ENCODE measurements at regions not wholly inside any gene's neighbourhood (a gene's known extent, or its start where the extent isn't known, plus 50 kb on each side); places are given as distances from the start of the nearest gene placed in this dataset.

DNA sequence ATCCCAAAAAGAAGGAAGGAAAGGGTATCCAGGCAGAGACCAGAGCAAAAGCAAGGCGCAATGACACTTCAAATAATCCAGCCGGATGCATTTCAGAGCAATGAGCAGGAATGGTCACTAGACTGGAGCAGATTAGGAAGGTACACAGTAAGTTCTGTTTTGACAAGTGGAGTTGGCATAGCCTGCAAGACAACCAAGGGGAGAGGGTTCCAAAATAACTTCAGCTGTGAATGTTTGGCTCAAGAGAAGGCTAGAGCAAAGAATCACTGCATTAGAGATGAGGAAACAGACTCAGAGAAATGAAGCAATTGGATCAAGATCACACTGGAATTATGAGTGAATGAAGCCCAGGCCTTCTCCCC lies 90.0 kb upstream of the EGFL6 start:
- no peaks in the 10 kb centered on the region for H3K9me3 ChIP-seq
- intact Hi-C loops (cut with DNase I): no loop called here
- no peak overlapping the region for H3K27ac ChIP-seq
- no peaks in the 10 kb centered on the region for H3K4me1 ChIP-seq
- H3K27me3 ChIP-seq: no peaks in the 10 kb centered on the region
- TF ChIP-seq POLR2A (IDR thresholded peaks at IDR 0.05): no peak
- TF ChIP-seq, protein P1, sequence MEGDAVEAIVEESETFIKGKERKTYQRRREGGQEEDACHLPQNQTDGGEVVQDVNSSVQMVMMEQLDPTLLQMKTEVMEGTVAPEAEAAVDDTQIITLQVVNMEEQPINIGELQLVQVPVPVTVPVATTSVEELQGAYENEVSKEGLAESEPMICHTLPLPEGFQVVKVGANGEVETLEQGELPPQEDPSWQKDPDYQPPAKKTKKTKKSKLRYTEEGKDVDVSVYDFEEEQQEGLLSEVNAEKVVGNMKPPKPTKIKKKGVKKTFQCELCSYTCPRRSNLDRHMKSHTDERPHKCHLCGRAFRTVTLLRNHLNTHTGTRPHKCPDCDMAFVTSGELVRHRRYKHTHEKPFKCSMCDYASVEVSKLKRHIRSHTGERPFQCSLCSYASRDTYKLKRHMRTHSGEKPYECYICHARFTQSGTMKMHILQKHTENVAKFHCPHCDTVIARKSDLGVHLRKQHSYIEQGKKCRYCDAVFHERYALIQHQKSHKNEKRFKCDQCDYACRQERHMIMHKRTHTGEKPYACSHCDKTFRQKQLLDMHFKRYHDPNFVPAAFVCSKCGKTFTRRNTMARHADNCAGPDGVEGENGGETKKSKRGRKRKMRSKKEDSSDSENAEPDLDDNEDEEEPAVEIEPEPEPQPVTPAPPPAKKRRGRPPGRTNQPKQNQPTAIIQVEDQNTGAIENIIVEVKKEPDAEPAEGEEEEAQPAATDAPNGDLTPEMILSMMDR (IDR thresholded peaks at IDR 0.05): no peak
- TF ChIP-seq POLR2AphosphoS5 (IDR thresholded peaks at IDR 0.05; ENCODE audit: insufficient read depth in 1 of 2, low read depth in 1 of 2): no peak
- H3K4me3 ChIP-seq: no peak overlapping the region
- DNase-seq (ENCODE audit: extremely low spot score in 2 of 2): no peak
- no peaks in the 10 kb centered on the region for H3K36me3 ChIP-seq

DNA sequence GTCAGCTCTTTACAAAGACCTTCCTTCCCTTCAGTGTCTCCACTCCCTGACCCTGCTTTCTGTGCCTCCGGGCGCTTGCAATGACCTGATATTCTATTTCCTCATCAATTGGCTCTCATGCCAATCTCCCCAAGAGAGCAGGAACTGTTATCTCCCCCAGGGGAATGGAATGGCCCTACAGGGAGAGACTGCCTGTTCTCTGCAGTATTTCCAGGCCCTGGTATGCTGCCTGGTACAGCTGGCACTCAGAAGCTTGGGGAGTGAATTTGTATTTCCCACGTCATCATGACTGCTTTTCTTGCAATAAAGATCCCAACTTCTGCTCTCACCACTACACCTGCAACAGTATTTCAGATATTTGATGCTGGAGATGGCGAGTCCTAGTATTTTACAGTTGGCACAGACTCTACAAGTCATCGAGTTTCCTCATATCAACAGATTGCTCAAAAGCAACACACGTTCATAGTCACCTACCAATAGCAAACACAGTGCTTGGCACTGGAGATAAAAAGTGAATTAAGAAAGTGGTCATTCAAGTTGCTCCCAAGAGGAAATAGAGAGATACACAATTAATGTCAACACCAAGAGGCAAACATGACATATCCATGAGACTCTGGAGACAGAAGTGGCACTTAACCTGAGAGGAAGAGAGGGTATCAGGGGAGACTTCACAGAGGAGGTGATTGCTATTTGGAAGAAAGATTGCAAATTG lies 90.5 kb upstream of the EGFL6 start:
- H3K27ac ChIP-seq: no peak overlapping the region

DNA sequence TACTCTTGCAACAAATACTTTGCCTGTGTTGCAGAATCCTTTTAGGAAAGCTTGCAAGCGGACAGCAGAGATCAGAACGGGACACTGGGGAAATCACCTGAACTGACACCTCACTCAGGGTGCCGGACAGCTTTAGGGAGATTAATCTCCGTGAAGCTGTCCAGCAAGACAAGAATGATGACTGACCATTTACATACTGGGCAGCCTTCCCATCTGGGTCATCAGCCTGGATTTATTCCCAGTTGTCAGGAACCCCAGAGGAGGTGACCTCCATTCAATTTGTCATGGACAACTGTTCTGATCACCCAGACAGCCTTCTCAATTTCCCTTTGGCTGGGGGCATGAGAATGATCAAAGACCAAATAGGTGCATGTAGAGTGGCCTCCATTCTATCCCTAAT lies 93.0 kb upstream of the EGFL6 start:
- Histone ChIP-seq H3K36me3 (no peaks in the 10 kb centered on the region), H3K4me1 (no peaks in the 10 kb centered on the region), H3K27me3 (no peaks in the 10 kb centered on the region), H3K9me3 (no peaks in the 10 kb centered on the region), H3K4me3 (no peak overlapping the region), H3K27ac (no peak overlapping the region)
- no peak for TF ChIP-seq POLR2A (IDR thresholded peaks at IDR 0.05)
- TF ChIP-seq, protein P1 (IDR thresholded peaks at IDR 0.05): no peak
- TF ChIP-seq POLR2AphosphoS5 (IDR thresholded peaks at IDR 0.05; ENCODE audit: insufficient read depth in 1 of 2, low read depth in 1 of 2): no peak
- DNase-seq (ENCODE audit: extremely low spot score in 2 of 2): no peak
- intact Hi-C loops (cut with DNase I): no loop called here

More for the DNA sequence above, 90.5 kb upstream of the EGFL6 start:
- Histone ChIP-seq H3K4me1 (no peaks in the 10 kb centered on the region), H3K27me3 (no peaks in the 10 kb centered on the region), H3K4me3 (no peak overlapping the region), H3K36me3 (no peaks in the 10 kb centered on the region), H3K9me3 (no peaks in the 10 kb centered on the region)
- intact Hi-C loops (cut with DNase I): no loop called here
- DNase-seq (ENCODE audit: extremely low spot score in 2 of 2): no peak
- TF ChIP-seq, protein P1 (IDR thresholded peaks at IDR 0.05): no peak
- TF ChIP-seq POLR2A (IDR thresholded peaks at IDR 0.05): no peak
- TF ChIP-seq POLR2AphosphoS5 (IDR thresholded peaks at IDR 0.05; ENCODE audit: insufficient read depth in 1 of 2, low read depth in 1 of 2): no peak

DNA sequence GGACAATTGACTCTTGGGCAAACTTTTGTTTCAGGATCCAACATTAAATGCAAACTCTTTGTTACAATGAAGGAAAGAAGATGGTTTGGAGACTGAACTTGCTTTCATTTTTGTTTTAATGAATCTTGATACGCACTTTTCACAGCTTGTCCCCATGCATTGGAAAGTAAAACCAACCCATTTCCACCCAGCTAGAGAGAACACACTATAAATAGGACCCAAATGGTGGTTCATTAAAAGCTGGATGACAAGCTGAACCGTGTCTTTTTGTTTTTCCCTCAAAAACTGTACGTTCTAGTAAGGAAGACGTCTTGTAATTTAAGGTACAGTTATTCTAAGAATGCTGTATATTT lies 95.3 kb upstream of the EGFL6 start:
- DNase-seq (ENCODE audit: extremely low spot score in 2 of 2): no peak
- Histone ChIP-seq H3K27me3 (no peaks in the 10 kb centered on the region), H3K36me3 (no peaks in the 10 kb centered on the region), H3K9me3 (no peaks in the 10 kb centered on the region), H3K4me1 (no peaks in the 10 kb centered on the region), H3K4me3 (no peak overlapping the region), H3K27ac (peak overlapping the region; percentile 41)
- intact Hi-C loops (cut with DNase I): no loop called here
- no peak for TF ChIP-seq POLR2A (IDR thresholded peaks at IDR 0.05)
- no peak for TF ChIP-seq POLR2AphosphoS5 (IDR thresholded peaks at IDR 0.05; ENCODE audit: insufficient read depth in 1 of 2, low read depth in 1 of 2)
- TF ChIP-seq, protein P1 (IDR thresholded peaks at IDR 0.05): no peak

DNA sequence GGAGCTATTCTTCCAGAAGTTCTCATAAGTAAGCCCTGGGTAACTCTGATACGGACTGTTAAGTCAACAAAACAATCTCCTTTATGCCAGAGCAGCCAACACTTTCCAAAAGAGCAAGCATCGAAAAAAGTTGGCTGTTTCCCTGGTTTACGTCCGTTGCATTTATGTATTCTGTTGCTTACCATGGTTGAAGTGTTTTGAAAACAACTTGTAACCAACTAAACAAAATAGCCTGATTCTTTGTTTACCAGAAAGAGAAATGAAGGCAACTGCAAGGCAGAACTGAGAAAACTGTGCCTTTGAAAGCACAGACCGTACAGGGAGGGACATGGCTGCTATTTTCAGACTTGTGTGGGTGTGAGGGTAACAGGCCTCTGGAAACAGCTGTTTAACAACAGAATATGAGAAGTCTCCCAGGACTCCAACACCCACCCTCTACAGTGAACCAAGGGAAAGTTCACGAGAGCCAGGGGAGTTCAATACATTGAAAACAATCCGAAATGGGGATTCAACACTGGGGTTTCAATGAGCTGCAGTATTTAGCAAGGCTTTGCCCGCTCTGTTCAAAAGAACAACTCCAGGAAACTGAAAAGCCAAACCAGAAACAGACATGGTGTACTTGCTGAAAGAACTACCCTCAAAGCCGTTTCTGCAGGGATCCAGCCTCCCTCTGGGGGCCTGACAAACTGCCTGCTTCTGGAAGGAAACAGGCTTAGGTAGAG lies 95.8 kb upstream of the EGFL6 start:
- intact Hi-C loops (cut with DNase I): no loop called here
- DNase-seq (ENCODE audit: extremely low spot score in 2 of 2): no peak
- Histone ChIP-seq H3K4me1 (no peaks in the 10 kb centered on the region), H3K4me3 (no peak overlapping the region), H3K36me3 (no peaks in the 10 kb centered on the region), H3K27me3 (no peaks in the 10 kb centered on the region), H3K9me3 (no peaks in the 10 kb centered on the region), H3K27ac (peak overlapping the region; percentile 41)
- no peak for TF ChIP-seq POLR2AphosphoS5 (IDR thresholded peaks at IDR 0.05; ENCODE audit: insufficient read depth in 1 of 2, low read depth in 1 of 2)
- TF ChIP-seq, protein P1 (IDR thresholded peaks at IDR 0.05): no peak
- TF ChIP-seq POLR2A (IDR thresholded peaks at IDR 0.05): no peak

Data from vagina (tissue), 2 donors.